ENCODE measurements at regions not wholly inside any gene's neighbourhood (a gene's known extent, or its start where the extent isn't known, plus 50 kb on each side); places are given as distances from the start of the nearest gene placed in this dataset.

- intact Hi-C loops (cut with DNase I), result no loop called here
- no peak overlapping the region for H3K27ac ChIP-seq
- no peak for DNase-seq
- H3K4me1 ChIP-seq, result no peaks in the 10 kb centered on the region
- H3K36me3 ChIP-seq, result no peaks in the 10 kb centered on the region
- no peaks in the 10 kb centered on the region for H3K9me3 ChIP-seq
- TF ChIP-seq CTCF (IDR thresholded peaks at IDR 0.05), result no peak
- H3K27me3 ChIP-seq, result no peaks in the 10 kb centered on the region
- ATAC-seq, result no peak
- H3K4me3 ChIP-seq, result no peak overlapping the region
Observed at GRCh38 chr4:185894481-185894880, 82.5 kb upstream of the SORBS2 start.

GRCh38 chr4:185895351-185895750 lies 83.4 kb upstream of the SORBS2 start:
- no peaks in the 10 kb centered on the region for H3K4me1 ChIP-seq
- intact Hi-C loops (cut with DNase I), result no loop called here
- DNase-seq, result no peak
- H3K27me3 ChIP-seq, result no peaks in the 10 kb centered on the region
- no peaks in the 10 kb centered on the region for H3K36me3 ChIP-seq
- no peak overlapping the region for H3K27ac ChIP-seq
- no peaks in the 10 kb centered on the region for H3K9me3 ChIP-seq
- no peak for ATAC-seq
- no peak overlapping the region for H3K4me3 ChIP-seq
- no peak for TF ChIP-seq CTCF (IDR thresholded peaks at IDR 0.05)

GRCh38 chr4:185895866-185896265 lies 83.9 kb upstream of the SORBS2 start:
- Histone ChIP-seq H3K4me1 (no peaks in the 10 kb centered on the region), H3K27me3 (no peaks in the 10 kb centered on the region), H3K36me3 (no peaks in the 10 kb centered on the region), H3K9me3 (no peaks in the 10 kb centered on the region), H3K4me3 (no peak overlapping the region), H3K27ac (no peak overlapping the region)
- TF ChIP-seq CTCF (IDR thresholded peaks at IDR 0.05), result no peak
- no peak for DNase-seq
- intact Hi-C loops (cut with DNase I), result no loop called here
- ATAC-seq, result no peak

GRCh38 chr4:185896817-185897488 lies 85.0 kb upstream of the SORBS2 start:
- no peaks in the 10 kb centered on the region for H3K9me3 ChIP-seq
- DNase-seq (no peak), ATAC-seq (peak; percentile 76)
- no peak overlapping the region for H3K27ac ChIP-seq
- H3K27me3 ChIP-seq, result no peaks in the 10 kb centered on the region
- no peak overlapping the region for H3K4me3 ChIP-seq
- intact Hi-C loops (cut with DNase I), result no loop called here
- TF ChIP-seq CTCF (IDR thresholded peaks at IDR 0.05), result no peak
- H3K4me1 ChIP-seq, result no peaks in the 10 kb centered on the region
- no peaks in the 10 kb centered on the region for H3K36me3 ChIP-seq

- TF ChIP-seq CTCF (IDR thresholded peaks at IDR 0.05), result no peak
- no peak for ATAC-seq
- Histone ChIP-seq H3K9me3 (no peaks in the 10 kb centered on the region), H3K4me3 (no peak overlapping the region), H3K27me3 (no peaks in the 10 kb centered on the region), H3K36me3 (no peaks in the 10 kb centered on the region), H3K27ac (no peak overlapping the region), H3K4me1 (no peaks in the 10 kb centered on the region)
- DNase-seq, result no peak
- intact Hi-C loops (cut with DNase I), result no loop called here
Observed at GRCh38 chr4:185898413-185898812, 86.4 kb upstream of the SORBS2 start.

GRCh38 chr4:185899833-185900232 lies 87.8 kb upstream of the SORBS2 start:
- H3K36me3 ChIP-seq, result no peaks in the 10 kb centered on the region
- no peaks in the 10 kb centered on the region for H3K27me3 ChIP-seq
- no peaks in the 10 kb centered on the region for H3K9me3 ChIP-seq
- no peak overlapping the region for H3K4me3 ChIP-seq
- H3K27ac ChIP-seq, result no peak overlapping the region
- ATAC-seq, result no peak
- intact Hi-C loops (cut with DNase I), result no loop called here
- DNase-seq, result no peak
- no peaks in the 10 kb centered on the region for H3K4me1 ChIP-seq
- no peak for TF ChIP-seq CTCF (IDR thresholded peaks at IDR 0.05)
